KMS-11 (cell line): ENCODE measurements at regions not wholly inside any gene's neighbourhood (a gene's known extent, or its start where the extent isn't known, plus 50 kb on each side); places are given as distances from the start of the nearest gene placed in this dataset.

Experiments used
- H2AFZ ChIP-seq: fragments of 200-600 bp; sonication (generic); 2 replicates; pipeline ENCODE4 v1.6.1; 2016; ENCODE audit warnings: antibody characterized with exemption, mixed run types, low read depth
- H3K27ac ChIP-seq: fragments of 200-600 bp; sonication (generic); 2 replicates; pipeline ENCODE4 v1.6.1; 2016; ENCODE audit warnings: mild to moderate bottlenecking, mixed run types
- H3K27me3 ChIP-seq: fragments of 200-600 bp; sonication (generic); 2 replicates; pipeline ENCODE4 v1.6.1; 2017; ENCODE audit warnings: mild to moderate bottlenecking, low read depth, mixed run types, moderate library complexity; ENCODE audit not compliant: insufficient read depth
- H3K36me3 ChIP-seq: fragments of 200-600 bp; sonication (generic); 2 replicates; pipeline ENCODE4 v1.6.1; 2017; ENCODE audit warnings: mild to moderate bottlenecking, mixed run types; ENCODE audit not compliant: insufficient read depth
- H3K4me1 ChIP-seq: fragments of 200-600 bp; sonication (generic); 2 replicates; pipeline ENCODE4 v1.6.1; 2016; ENCODE audit warnings: mild to moderate bottlenecking, low read depth, mixed run types; ENCODE audit not compliant: poor library complexity, severe bottlenecking
- H3K4me2 ChIP-seq: fragments of 200-600 bp; sonication (generic); 2 replicates; pipeline ENCODE4 v1.7.0; 2016; ENCODE audit warnings: mild to moderate bottlenecking, mixed run types
- H3K4me3 ChIP-seq: fragments of 200-600 bp; sonication (generic); IDR thresholded peaks from 2 replicates; pipeline ENCODE4 v1.6.1; 2017; ENCODE audit warnings: low read depth, low read length, mixed read lengths; ENCODE audit not compliant: insufficient read depth
- H3K79me2 ChIP-seq: fragments of 200-600 bp; sonication (generic); 2 replicates; pipeline ENCODE4 v1.6.1; 2016; ENCODE audit warnings: low read depth, mixed run types; ENCODE audit not compliant: insufficient read depth
- H3K9ac ChIP-seq: fragments of 200-600 bp; sonication (generic); 2 replicates; pipeline ENCODE4 v1.6.1; 2016; ENCODE audit warnings: mild to moderate bottlenecking, mixed run types
- H4K20me1 ChIP-seq: fragments of 200-600 bp; sonication (generic); 2 replicates; pipeline ENCODE4 v1.6.1; 2016; ENCODE audit warnings: mild to moderate bottlenecking, mixed run types; ENCODE audit not compliant: insufficient read depth
- CTCF ChIP-seq: fragments of 200-600 bp; sonication (generic); conservative IDR thresholded peaks from 2 replicates; pipeline ENCODE4 v1.6.1; 2017; ENCODE audit warnings: low read depth, mild to moderate bottlenecking, antibody characterized with exemption, low read length, moderate library complexity, mixed read lengths

DNA sequence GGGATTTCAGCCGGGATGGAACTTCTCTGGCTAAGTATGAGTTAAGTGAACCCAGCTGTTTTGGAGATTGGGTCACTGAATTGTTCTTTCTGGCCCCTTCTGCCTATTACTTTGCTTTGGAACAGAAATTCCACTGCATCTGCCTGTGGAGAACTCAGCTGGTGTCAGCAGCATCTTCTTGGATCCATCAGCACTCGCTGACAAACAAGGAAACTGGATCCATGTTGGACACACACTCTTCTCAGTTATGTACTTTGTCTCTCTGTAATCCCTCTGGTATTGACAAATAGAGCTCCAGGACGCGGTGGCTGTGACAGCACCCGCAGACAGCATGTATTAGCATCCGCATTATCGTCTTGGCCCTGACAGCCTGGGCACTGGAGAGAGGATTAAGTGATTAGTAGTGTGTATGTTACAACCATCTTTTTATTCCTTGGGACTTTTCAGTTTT is 73.0 kb upstream of the BMPER start:
- Histone ChIP-seq H3K27ac (no peak overlapping the region), H3K4me2 (no peak overlapping the region)
- no peak for TF ChIP-seq CTCF

DNA sequence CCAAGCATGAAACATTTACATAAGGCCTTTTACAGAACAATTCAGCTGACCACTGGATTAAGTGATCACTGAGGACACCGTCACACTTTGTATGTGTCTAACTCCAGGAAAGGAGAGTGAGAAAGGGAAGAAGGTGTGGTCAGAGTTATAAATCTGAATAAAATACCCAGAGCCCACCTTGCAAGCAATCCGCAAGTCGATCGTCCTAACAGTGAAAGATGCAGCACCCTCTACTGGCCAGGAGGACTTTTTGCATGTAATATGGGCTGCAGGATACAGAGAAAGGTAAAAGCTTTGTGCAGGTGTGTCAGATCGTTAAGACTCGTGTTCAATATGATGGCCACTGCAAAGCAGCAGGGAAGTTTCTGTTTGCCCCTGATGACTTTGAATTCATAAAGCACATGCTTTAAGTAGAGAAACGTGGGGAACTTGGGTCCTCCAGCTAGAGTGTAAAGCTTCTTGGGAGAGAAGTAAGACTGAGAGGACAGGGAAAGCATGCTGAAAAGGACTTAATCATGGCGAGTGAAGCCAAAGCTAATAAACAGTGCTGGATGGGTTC is 68.5 kb upstream of the BMPER start:
- Histone ChIP-seq H4K20me1 (no peaks in the 10 kb centered on the region), H3K36me3 (no peaks in the 10 kb centered on the region), H3K27me3 (no peaks in the 10 kb centered on the region), H3K4me2 (no peak overlapping the region), H3K79me2 (no peaks in the 10 kb centered on the region), H3K27ac (no peak overlapping the region), H3K9ac (no peak overlapping the region), H3K4me3 (no peak overlapping the region), H3K4me1 (no peaks in the 10 kb centered on the region), H2AFZ (no peak overlapping the region)
- TF ChIP-seq CTCF, result peak; percentile 65

More for the DNA sequence above, 73.0 kb upstream of the BMPER start:
- no peaks in the 10 kb centered on the region for H4K20me1 ChIP-seq
- no peaks in the 10 kb centered on the region for H3K27me3 ChIP-seq
- H3K79me2 ChIP-seq, result no peaks in the 10 kb centered on the region
- no peak overlapping the region for H2AFZ ChIP-seq
- H3K4me1 ChIP-seq, result no peaks in the 10 kb centered on the region
- no peak overlapping the region for H3K4me3 ChIP-seq
- H3K36me3 ChIP-seq, result no peaks in the 10 kb centered on the region
- no peak overlapping the region for H3K9ac ChIP-seq

DNA sequence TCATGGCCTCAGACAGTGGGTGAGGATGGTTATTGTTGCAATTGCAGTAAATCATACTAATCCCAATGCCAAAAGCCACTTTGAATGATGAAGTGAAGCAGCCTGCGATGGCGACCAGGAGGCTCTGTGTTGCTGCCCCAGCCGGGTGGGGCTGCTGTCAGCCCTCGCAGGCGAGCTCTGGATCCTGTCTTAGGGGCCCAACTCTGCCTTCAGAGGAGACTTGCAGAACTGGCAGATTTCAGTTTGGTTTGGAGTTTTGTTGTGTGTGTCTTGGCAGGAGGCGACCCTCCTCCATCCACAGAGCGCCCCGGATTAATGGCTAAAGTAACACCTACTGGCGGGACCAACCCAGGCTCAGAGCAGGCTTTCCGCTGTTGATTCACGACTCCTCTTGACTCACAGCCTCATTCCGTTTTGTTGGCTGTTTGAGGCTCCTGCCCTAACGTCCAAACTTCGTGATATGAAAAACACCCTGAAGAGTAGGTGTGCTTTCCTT is 67.9 kb upstream of the BMPER start:
- TF ChIP-seq CTCF, result no peak

GRCh38 chr7:33841031-33841430 is 64.3 kb upstream of the BMPER start:
- no peak overlapping the region for H2AFZ ChIP-seq
- no peak overlapping the region for H3K4me3 ChIP-seq
- H3K27me3 ChIP-seq, result no peaks in the 10 kb centered on the region

More for the DNA sequence above, 67.9 kb upstream of the BMPER start:
- H3K9ac ChIP-seq, result no peak overlapping the region
- no peak overlapping the region for H3K4me2 ChIP-seq
- H4K20me1 ChIP-seq, result no peaks in the 10 kb centered on the region
- H3K4me3 ChIP-seq, result no peak overlapping the region
- H2AFZ ChIP-seq, result no peak overlapping the region
- no peaks in the 10 kb centered on the region for H3K79me2 ChIP-seq
- H3K36me3 ChIP-seq, result no peaks in the 10 kb centered on the region
- no peaks in the 10 kb centered on the region for H3K27me3 ChIP-seq
- H3K4me1 ChIP-seq, result no peaks in the 10 kb centered on the region
- no peak overlapping the region for H3K27ac ChIP-seq

More at GRCh38 chr7:33841031-33841430, 64.3 kb upstream of the BMPER start:
- H3K4me2 ChIP-seq, result no peak overlapping the region
- no peak for TF ChIP-seq CTCF
- H3K79me2 ChIP-seq, result no peaks in the 10 kb centered on the region
- no peak overlapping the region for H3K27ac ChIP-seq
- H3K9ac ChIP-seq, result no peak overlapping the region
- H3K4me1 ChIP-seq, result no peaks in the 10 kb centered on the region
- no peaks in the 10 kb centered on the region for H4K20me1 ChIP-seq
- no peaks in the 10 kb centered on the region for H3K36me3 ChIP-seq
